ENCODE measurements at regions not wholly inside any gene's neighbourhood (a gene's known extent, or its start where the extent isn't known, plus 50 kb on each side); places are given as distances from the start of the nearest gene placed in this dataset.

DNA sequence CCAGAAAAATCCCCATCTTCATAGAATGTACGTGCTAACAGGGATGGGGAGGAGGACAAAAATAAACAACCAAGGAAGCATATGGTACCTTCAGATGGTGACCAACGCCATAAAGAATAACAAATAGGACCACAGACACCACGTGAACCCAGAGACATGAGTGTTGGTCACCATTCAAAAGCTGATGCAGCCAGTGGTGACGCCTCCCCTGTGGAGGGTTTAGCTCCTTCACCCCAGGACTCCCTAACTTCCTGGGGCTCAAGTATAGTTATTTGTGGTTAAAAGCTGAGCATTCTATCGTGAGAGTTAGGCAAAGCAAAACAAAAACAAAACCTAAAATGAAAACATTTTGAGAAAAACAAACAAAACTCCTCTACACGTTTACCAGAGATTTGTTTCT is 184.7 kb downstream of the SOX9 start:
- Histone ChIP-seq H3K4me3 (ENCODE audit: low read length) (no peak overlapping the region), H3K36me3 (ENCODE audit: insufficient read depth, low read depth, low read length) (no peaks in the 10 kb centered on the region), H3K9me3 (ENCODE audit: insufficient read depth, low read depth, low read length) (no peaks in the 10 kb centered on the region), H3K27ac (ENCODE audit: low read length) (no peak overlapping the region), H3K27me3 (ENCODE audit: insufficient read depth, low read length) (no peaks in the 10 kb centered on the region; the same call in 1 of the 2 replicates), H3K9ac (ENCODE audit: low read depth, low read length) (no peak overlapping the region), H3K4me1 (ENCODE audit: insufficient read depth, low read length) (no peaks in the 10 kb centered on the region)

DNA sequence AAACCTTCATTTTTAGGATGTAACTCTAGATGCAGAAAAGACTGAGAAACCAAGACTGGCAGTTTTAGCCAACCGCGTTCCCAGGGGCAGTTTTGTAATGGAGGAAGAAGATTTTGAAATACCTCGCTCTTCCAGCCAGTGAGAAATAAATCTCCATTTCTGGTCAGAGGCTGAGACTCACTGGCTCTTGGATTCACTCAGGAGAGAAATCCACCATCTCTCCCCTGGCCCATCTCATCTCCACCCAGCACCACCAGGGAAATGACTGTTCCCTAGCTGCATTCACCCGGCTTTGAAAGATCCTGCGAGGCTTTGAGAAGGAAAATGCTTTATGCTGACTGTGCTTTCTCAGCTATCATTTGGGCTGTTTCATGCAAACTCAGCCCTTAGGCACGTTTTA is 185.2 kb downstream of the SOX9 start:
- Histone ChIP-seq H3K36me3 (ENCODE audit: insufficient read depth, low read depth, low read length) (no peaks in the 10 kb centered on the region), H3K9ac (ENCODE audit: low read depth, low read length) (no peak overlapping the region), H3K9me3 (ENCODE audit: insufficient read depth, low read depth, low read length) (no peaks in the 10 kb centered on the region), H3K4me3 (ENCODE audit: low read length) (no peak overlapping the region), H3K4me1 (ENCODE audit: insufficient read depth, low read length) (no peaks in the 10 kb centered on the region), H3K27ac (ENCODE audit: low read length) (no peak overlapping the region), H3K27me3 (ENCODE audit: insufficient read depth, low read length) (no peaks in the 10 kb centered on the region; the same call in 1 of the 2 replicates)

DNA sequence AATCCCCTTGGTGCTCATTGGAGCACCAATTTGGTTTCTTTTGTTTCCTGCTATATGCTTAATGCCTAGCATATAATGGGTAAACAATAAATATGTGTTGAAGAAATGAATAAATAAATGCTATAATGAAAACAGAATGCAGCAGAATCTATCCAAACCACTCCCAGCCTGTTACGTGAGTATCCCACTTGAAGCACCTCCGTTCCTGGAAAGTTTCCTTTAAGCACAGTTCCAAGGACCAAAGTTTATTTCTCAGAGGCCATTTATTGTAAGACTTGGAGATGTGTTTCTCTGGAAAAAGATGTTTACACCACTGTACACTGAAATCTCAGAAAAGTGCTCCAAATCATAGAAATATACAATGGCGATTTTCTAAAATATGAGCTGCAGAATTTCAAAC is 187.0 kb downstream of the SOX9 start:
- Histone ChIP-seq H3K9ac (ENCODE audit: low read depth, low read length) (no peak overlapping the region), H3K27ac (ENCODE audit: low read length) (no peak overlapping the region), H3K4me1 (ENCODE audit: insufficient read depth, low read length) (no peaks in the 10 kb centered on the region), H3K36me3 (ENCODE audit: insufficient read depth, low read depth, low read length) (no peaks in the 10 kb centered on the region), H3K4me3 (ENCODE audit: low read length) (no peak overlapping the region), H3K27me3 (ENCODE audit: insufficient read depth, low read length) (no peaks in the 10 kb centered on the region; the same call in 1 of the 2 replicates), H3K9me3 (ENCODE audit: insufficient read depth, low read depth, low read length) (no peaks in the 10 kb centered on the region)

DNA sequence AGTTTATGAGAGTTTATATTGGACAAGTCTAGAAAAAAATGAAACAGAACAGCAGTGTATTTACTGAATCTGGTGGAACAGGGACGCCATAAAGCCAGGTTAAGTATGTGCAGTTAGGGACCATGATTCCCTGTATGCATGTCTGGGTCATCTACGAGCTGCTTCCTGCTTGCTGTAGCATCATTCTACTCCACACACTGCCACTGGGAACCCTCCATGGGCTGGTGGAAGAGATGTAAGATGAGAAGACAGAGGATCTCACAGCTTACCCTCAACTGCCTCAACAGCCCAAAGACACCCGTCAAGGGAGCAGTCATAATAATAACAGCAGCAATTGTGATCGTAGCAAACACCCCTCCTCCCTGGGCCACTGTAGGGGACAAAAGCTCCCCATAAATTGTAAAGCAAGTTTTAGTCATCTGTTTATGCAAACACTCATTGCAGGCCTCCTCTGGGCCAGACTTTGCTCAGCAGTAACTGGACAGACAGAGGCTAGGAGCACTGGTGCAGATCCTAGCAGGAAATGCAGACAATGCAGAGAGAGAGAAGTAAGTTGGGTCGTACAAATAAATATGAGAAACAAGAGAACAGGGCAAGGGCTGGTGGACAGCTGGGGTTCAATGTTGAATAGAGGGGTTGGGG is 188.0 kb downstream of the SOX9 start:
- H3K27me3 ChIP-seq (ENCODE audit: insufficient read depth, low read length) = no peaks in the 10 kb centered on the region; the same call in 1 of the 2 replicates
- no peak overlapping the region for H3K27ac ChIP-seq (ENCODE audit: low read length)
- H3K9ac ChIP-seq (ENCODE audit: low read depth, low read length) = no peak overlapping the region
- no peaks in the 10 kb centered on the region for H3K9me3 ChIP-seq (ENCODE audit: insufficient read depth, low read depth, low read length)
- no peaks in the 10 kb centered on the region for H3K4me1 ChIP-seq (ENCODE audit: insufficient read depth, low read length)
- H3K36me3 ChIP-seq (ENCODE audit: insufficient read depth, low read depth, low read length) = no peaks in the 10 kb centered on the region
- no peak overlapping the region for H3K4me3 ChIP-seq (ENCODE audit: low read length)

DNA sequence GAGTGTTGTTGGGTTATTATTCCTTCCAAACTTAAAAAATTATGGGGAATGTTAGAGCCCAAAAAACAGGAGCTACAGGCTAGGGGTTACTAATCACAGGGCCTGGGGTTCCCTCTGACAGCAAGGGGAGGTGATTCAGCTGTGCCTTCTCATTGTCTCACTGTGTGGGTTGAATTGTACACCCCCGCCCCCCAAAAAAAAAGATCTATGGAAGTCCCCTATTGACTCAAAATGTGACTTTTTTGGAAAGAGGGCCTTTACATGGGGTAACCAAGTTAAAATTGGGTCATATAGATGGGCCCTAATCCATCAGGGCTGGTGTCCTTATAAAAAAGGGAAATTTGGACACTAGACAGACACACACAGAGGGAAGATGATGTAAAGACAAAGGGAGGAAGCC is 190.2 kb downstream of the SOX9 start:
- Histone ChIP-seq H3K27me3 (ENCODE audit: insufficient read depth, low read length) (no peaks in the 10 kb centered on the region; the same call in 1 of the 2 replicates), H3K27ac (ENCODE audit: low read length) (no peak overlapping the region), H3K9me3 (ENCODE audit: insufficient read depth, low read depth, low read length) (no peaks in the 10 kb centered on the region), H3K9ac (ENCODE audit: low read depth, low read length) (no peak overlapping the region), H3K4me3 (ENCODE audit: low read length) (no peak overlapping the region), H3K36me3 (ENCODE audit: insufficient read depth, low read depth, low read length) (no peaks in the 10 kb centered on the region), H3K4me1 (ENCODE audit: insufficient read depth, low read length) (no peaks in the 10 kb centered on the region)

DNA sequence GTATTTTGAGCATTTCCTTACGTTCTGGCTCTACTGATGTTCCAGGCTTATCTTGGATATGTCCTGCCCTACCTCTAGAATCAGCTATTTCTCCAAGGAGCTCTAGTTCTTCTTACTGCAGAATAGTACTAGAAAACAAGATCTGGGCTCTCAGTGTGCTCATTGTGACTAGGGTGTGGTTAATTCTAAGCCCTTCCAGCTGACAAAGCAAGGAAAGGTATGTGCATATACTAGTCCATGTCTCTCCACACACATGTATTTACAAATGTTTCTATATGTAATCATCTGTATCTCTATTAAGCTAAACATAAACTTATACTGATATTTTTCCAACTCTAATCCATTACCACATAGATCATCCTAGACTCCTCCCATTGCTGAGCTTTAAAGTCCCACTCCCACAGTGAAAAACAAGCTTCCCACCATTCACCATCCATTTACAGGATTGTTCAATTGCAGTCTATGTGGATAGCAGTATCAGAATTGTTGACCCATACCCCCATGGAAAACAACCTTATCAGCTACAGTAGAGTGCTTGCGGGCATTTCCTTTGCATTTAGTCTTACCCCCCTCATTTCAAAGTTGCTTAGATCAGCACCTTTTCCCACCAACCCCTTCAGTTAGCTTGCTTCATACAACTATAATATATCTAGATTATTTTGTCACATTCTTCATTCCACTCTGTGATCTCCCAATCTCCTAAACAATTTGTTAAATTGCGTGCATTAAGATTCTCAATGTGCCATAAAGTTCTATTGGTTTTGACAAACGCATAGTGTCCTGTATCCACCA is 194.5 kb downstream of the SOX9 start:
- Histone ChIP-seq H3K9me3 (ENCODE audit: insufficient read depth, low read depth, low read length) (no peaks in the 10 kb centered on the region), H3K27me3 (ENCODE audit: insufficient read depth, low read length) (no peaks in the 10 kb centered on the region; the same call in 1 of the 2 replicates), H3K4me1 (ENCODE audit: insufficient read depth, low read length) (no peaks in the 10 kb centered on the region), H3K4me3 (ENCODE audit: low read length) (no peak overlapping the region), H3K9ac (ENCODE audit: low read depth, low read length) (no peak overlapping the region), H3K36me3 (ENCODE audit: insufficient read depth, low read depth, low read length) (no peaks in the 10 kb centered on the region), H3K27ac (ENCODE audit: low read length) (no peak overlapping the region)

DNA sequence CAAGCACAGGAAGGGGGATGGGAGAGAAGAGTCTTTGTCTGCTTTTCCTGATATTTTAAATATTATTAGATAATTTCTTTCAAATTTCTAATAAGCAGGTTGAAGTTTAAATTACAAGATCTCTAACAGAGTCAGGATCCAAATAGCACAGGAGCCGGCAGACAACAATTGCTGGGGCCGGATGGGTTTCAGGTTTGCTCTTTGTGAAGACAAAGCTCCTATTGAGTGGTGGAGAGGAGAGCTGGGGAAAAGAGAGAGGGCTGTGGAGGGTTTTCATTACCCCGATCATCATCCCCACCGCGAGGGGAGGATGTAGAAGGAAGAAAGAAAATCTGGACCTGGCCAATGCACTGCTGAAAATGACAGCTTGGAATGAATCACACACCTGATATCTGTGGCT is 197.3 kb downstream of the SOX9 start:
- no peaks in the 10 kb centered on the region for H3K4me1 ChIP-seq (ENCODE audit: insufficient read depth, low read length)
- H3K9me3 ChIP-seq (ENCODE audit: insufficient read depth, low read depth, low read length) = no peaks in the 10 kb centered on the region
- no peak overlapping the region for H3K4me3 ChIP-seq (ENCODE audit: low read length)
- no peak overlapping the region for H3K27ac ChIP-seq (ENCODE audit: low read length)
- no peaks in the 10 kb centered on the region; the same call in 1 of the 2 replicates for H3K27me3 ChIP-seq (ENCODE audit: insufficient read depth, low read length)
- no peaks in the 10 kb centered on the region for H3K36me3 ChIP-seq (ENCODE audit: insufficient read depth, low read depth, low read length)
- H3K9ac ChIP-seq (ENCODE audit: low read depth, low read length) = no peak overlapping the region

DNA sequence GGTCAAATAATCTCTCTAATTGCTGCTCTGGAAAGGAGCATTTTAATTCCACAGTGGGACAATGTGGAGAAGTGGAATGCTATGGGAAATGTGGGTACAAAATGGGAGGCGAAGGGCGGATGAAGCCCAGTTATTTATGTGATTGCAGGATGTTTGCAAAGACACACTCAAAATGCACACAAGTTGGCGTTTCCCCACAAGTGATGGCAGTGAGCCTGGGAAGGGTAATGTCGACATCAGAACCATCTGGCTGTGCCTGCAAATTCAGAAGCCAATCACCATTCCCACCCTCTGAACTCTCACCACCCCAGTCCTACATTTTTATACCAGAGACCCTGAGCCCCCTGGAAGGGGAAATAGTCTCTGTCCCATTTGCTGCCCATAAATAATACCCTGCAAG is 201.1 kb downstream of the SOX9 start:
- H3K9me3 ChIP-seq (ENCODE audit: insufficient read depth, low read depth, low read length) = no peaks in the 10 kb centered on the region
- no peaks in the 10 kb centered on the region for H3K36me3 ChIP-seq (ENCODE audit: insufficient read depth, low read depth, low read length)
- no peak overlapping the region for H3K9ac ChIP-seq (ENCODE audit: low read depth, low read length)
- H3K4me1 ChIP-seq (ENCODE audit: insufficient read depth, low read length) = peaks cover 7% of the 10 kb centered on the region; the same call in 1 of the 2 replicates
- no peak overlapping the region for H3K4me3 ChIP-seq (ENCODE audit: low read length)
- H3K27me3 ChIP-seq (ENCODE audit: insufficient read depth, low read length) = no peaks in the 10 kb centered on the region
- H3K27ac ChIP-seq (ENCODE audit: low read length) = no peak overlapping the region

DNA sequence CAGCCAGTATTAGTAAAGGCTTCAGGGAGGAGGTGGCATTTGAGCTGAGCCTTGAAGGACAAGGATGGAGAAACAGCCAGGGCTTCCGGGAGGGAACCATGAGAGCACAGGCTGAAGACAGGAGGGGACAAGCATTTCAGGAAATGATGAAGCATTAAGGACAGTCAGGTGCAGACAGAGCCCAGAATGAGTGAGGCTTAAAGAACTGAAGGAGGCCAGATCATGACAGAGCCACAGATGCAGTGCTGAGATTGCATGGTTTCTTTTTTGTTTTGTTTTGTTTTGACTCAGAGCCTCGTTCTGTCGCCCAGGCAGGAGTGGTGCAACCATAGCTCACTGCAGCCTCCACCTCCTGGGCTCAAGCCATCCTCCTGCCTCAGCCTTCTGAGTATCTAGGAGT is 211.5 kb downstream of the SOX9 start:
- Histone ChIP-seq H3K27ac (ENCODE audit: low read length) (no peak overlapping the region), H3K27me3 (ENCODE audit: insufficient read depth, low read length) (no peaks in the 10 kb centered on the region), H3K9me3 (ENCODE audit: insufficient read depth, low read depth, low read length) (no peaks in the 10 kb centered on the region), H3K4me1 (ENCODE audit: insufficient read depth, low read length) (no peaks in the 10 kb centered on the region; the same call in 1 of the 2 replicates), H3K36me3 (ENCODE audit: insufficient read depth, low read depth, low read length) (no peaks in the 10 kb centered on the region), H3K9ac (ENCODE audit: low read depth, low read length) (no peak overlapping the region), H3K4me3 (ENCODE audit: low read length) (no peak overlapping the region)

DNA sequence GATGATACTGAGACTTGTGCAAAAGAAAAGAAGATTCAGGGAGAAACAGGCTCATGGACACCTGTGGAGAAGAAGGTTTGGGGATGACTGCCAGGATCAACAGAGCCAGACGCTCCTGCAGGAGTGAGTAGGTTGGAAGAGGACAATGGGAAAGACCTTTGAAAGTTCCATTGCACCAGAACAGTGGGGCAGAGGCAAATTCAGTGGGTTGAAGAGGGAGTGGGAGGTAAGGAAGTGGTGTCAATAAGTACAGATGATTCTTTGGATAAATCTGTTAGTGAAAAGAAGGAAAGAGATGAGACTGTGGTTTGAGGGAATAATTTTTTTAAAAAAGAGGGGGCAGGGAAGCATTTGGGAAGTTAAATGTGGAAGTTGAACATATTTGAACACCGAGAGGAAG is 212.8 kb downstream of the SOX9 start:
- Histone ChIP-seq H3K4me1 (ENCODE audit: insufficient read depth, low read length) (no peaks in the 10 kb centered on the region; the same call in 1 of the 2 replicates), H3K9ac (ENCODE audit: low read depth, low read length) (no peak overlapping the region), H3K36me3 (ENCODE audit: insufficient read depth, low read depth, low read length) (no peaks in the 10 kb centered on the region), H3K27ac (ENCODE audit: low read length) (no peak overlapping the region), H3K4me3 (ENCODE audit: low read length) (no peak overlapping the region), H3K9me3 (ENCODE audit: insufficient read depth, low read depth, low read length) (no peaks in the 10 kb centered on the region), H3K27me3 (ENCODE audit: insufficient read depth, low read length) (no peaks in the 10 kb centered on the region)

DNA sequence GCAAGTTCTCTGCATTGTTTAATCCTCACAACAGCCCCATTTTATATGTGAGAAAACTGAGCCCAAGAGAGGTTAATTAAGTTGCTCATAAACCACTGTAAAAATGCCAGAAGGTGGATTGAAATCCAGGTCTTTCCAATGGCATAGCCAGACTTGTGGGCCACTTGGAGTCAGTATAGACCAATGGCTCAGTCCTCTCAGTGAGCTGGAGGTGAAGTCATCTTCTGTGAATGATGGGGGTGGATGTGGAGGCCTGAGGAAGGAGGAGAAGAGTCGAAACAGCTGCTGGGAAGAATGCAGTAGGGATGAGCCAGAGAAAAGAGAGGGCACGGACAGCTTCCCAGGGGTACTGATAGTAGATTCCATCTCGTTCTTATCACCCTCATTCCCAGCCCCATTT is 213.4 kb downstream of the SOX9 start:
- H3K9ac ChIP-seq (ENCODE audit: low read depth, low read length) = no peak overlapping the region
- no peak overlapping the region for H3K27ac ChIP-seq (ENCODE audit: low read length)
- no peaks in the 10 kb centered on the region for H3K36me3 ChIP-seq (ENCODE audit: insufficient read depth, low read depth, low read length)
- H3K4me1 ChIP-seq (ENCODE audit: insufficient read depth, low read length) = peaks cover 3% of the 10 kb centered on the region
- H3K27me3 ChIP-seq (ENCODE audit: insufficient read depth, low read length) = no peaks in the 10 kb centered on the region
- no peak overlapping the region for H3K4me3 ChIP-seq (ENCODE audit: low read length)
- H3K9me3 ChIP-seq (ENCODE audit: insufficient read depth, low read depth, low read length) = no peaks in the 10 kb centered on the region
